HG03196 (cell line): ENCODE measurements at regions not wholly inside any gene's neighbourhood (a gene's known extent, or its start where the extent isn't known, plus 50 kb on each side); places are given as distances from the start of the nearest gene placed in this dataset.

Source experiments
- ATAC-seq: cut with Tn5 transposase; IDR thresholded peaks from one replicate; pipeline ENCODE4 v1.9.1; 2021; ENCODE audit not compliant: unreplicated experiment

DNA sequence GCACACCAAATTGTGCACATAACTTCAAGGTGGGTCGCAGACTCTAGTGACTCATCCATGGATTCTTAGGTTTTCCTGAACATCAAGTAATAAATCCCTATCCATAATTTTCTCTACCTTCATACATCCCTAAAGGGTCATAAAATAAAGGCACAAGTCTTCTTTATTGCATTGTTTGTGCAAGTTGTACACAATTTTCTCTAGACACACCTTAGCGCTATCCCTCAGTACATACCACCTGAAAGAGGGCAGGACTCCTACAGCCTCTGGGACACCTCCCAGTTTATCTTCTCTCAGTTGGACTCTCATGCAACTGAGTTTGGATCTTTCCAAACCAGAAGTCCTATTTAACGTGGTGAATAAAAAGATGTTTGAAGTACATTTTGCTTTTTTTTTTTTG lies 168.5 kb upstream of the BMP4 start:
- no peak for ATAC-seq

DNA sequence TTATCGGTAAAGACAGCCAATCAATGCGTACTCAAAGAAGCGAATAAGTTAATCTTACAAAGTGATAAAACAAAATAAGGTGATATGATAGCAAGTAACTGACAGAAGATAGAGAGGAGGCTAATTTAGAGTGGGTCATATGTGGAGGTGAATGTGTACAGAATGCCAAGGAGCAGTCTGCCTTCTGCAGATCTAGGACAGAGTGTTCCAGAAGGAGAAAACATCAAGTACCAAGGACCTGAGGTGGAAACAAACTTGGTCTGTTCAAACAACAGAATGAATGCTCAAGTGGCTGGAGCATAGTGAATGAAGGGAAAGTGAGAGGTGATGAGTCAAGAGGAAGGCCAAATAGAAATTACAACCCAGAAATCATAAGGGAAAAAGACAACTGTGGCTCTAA lies 170.3 kb upstream of the BMP4 start:
- ATAC-seq = no peak

GRCh38 chr14:54127526-54127925 lies 170.9 kb upstream of the BMP4 start:
- ATAC-seq = no peak

DNA sequence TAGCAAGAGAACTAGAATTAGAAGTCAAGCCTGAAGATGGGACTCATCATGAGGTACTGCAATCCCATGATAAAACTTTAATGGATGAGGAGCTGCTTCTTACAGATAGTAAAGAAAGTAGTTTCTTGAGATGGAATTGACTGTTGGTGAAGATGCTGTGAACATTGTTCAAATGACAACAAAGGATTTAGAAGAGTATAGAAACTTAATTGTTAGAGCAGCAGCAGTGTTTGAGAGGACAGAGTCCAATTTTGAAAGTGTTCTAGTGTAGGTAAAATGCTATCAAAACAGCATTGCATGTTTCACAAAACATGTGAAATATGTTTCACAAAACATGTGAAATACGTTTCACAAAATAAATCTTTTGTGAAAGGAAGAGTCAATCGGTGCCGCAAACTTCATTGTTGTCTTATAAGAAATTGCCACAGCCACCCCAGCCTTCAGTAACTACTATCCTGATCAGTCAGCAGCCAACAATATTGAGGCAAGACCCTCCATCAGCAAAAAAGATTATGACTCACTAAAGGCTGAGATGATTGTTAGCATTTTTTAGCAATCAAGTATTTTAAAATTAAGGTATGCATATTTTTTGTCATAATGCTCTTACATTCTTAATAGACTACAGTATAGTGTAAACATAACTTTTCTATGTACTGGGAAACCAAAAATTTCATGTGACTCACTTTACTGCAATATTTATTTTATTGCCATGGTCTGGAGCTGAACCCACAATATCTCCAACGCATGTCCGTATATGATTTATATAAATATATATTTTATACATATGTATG lies 173.4 kb upstream of the BMP4 start:
- ATAC-seq = no peak

DNA sequence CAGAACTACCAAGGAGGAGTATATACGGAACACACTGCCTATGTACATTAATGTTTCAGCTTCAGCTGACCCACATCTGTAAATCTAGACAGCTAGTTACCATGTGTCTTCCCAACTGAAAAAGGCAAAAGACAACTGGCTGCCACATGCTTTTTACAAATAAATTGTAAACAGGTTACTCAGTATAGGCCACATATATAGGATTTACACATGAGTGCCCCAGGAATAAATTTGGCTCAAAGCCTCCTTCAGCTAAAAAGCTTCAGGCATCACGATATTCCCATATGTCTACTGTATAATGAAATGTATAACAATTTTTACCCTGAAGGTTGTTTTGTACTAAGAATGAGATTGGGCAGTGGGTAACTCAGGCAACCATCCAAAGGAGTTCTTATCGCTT lies 175.9 kb upstream of the BMP4 start:
- ATAC-seq = no peak

GRCh38 chr14:54133896-54134295 lies 177.3 kb upstream of the BMP4 start:
- no peak for ATAC-seq

GRCh38 chr14:54135804-54136280 lies 179.2 kb upstream of the BMP4 start:
- ATAC-seq = no peak

DNA sequence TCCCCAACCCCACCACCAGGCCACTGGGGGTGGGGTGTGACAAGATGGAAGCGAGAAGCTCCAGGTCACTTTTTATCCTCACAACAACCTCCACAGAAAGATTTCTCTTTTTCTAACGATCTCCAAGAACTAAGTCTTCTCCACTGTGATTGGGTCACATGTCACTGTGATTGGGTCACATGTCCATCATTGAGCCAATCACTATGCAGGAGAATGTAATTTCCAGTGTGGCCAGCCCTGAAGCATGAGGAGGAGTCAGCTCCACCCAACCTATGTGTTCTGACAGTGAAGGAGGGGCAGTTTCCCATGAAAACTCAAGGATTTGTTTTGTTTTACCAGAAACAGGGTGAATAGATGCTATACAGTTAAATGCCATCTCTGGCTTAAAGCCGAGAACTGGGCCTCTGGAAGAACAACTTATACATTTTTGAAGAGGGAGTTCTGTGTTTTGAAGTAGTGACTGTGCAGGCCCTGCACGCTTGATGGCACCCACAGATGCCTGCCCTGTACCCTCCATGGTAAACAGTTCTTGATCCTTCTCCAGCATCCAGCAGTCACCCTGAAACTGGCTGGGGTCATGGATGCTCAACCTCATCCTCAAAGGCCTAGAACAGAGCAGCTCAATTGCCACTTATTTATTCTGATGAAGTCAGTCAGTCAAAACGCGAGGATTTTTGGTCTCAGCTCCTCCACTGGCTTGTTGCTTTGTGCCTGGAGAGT lies 180.4 kb upstream of the BMP4 start:
- no peak for ATAC-seq

GRCh38 chr14:54137614-54137961 lies 181.0 kb upstream of the BMP4 start:
- ATAC-seq = no peak

- no peak for ATAC-seq
These were observed 181.4 kb upstream of the BMP4 start for GRCh38 chr14:54138024-54138353.

GRCh38 chr14:54138354-54139038 lies 181.9 kb upstream of the BMP4 start:
- ATAC-seq = no peak

GRCh38 chr14:54140551-54140950 lies 183.9 kb upstream of the BMP4 start:
- no peak for ATAC-seq

DNA sequence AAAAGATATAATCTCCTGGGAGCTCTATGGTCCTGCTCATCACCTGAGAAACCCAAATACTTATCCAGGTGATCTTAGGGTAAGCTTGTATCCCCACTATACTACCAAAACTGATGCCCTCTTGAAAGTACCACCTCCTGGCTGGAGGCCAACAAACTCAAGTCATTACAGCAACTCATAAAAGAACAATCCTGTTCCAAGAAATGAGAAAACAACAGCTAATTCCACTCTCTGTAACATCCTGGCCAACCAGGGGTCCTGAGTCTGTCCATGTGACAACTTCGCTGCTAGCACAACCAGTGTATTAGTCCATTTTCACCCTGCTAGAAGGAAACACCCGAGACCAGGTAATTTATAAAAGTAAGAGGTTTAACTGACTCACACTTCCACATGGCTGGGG lies 190.0 kb upstream of the BMP4 start:
- no peak for ATAC-seq

DNA sequence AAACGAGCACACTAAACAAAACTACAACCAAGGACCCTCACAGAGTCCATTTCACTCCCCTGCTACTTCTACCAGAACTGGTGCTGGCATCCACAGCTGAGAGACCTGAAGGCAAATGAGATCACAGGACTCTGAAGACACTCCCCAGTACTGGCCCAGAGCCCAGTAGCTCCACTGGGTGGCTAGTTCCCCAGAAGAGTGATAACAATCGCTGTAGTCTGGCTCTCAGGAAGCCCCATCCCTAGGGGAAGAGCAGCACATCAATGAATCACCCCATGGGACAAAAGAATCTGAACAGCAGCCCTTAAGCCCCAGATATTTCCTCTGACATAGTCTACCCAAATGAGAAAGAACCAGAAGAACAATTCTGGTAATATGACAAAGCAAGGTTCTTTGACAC lies 190.7 kb upstream of the BMP4 start:
- ATAC-seq = no peak

DNA sequence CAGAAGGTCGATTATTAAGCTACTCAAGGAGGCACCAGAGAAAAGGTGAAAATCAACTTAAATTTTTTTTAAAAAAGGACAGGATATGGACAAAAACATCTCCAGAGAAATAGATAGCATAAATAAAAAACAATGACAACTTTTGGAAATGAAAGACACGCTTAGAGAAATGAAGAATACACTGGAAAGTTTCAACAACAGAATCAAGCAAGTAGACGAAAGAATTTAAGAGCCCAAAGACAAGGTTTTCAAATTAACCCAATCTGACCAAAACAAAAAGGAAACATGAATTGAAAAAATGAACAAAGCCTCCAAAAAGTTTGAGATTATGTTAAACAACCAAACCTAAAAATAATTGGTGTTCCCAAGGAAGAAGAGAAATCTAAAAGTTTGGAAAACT lies 191.1 kb upstream of the BMP4 start:
- ATAC-seq = no peak

- ATAC-seq = no peak
These were observed 191.6 kb upstream of the BMP4 start for GRCh38 chr14:54148251-54148650.

GRCh38 chr14:54152351-54152750 lies 195.7 kb upstream of the BMP4 start:
- no peak for ATAC-seq

- no peak for ATAC-seq
These were observed 209.7 kb upstream of the BMP4 start for GRCh38 chr14:54166049-54166950.

GRCh38 chr14:54168489-54168888 lies 211.9 kb upstream of the BMP4 start:
- no peak for ATAC-seq

DNA sequence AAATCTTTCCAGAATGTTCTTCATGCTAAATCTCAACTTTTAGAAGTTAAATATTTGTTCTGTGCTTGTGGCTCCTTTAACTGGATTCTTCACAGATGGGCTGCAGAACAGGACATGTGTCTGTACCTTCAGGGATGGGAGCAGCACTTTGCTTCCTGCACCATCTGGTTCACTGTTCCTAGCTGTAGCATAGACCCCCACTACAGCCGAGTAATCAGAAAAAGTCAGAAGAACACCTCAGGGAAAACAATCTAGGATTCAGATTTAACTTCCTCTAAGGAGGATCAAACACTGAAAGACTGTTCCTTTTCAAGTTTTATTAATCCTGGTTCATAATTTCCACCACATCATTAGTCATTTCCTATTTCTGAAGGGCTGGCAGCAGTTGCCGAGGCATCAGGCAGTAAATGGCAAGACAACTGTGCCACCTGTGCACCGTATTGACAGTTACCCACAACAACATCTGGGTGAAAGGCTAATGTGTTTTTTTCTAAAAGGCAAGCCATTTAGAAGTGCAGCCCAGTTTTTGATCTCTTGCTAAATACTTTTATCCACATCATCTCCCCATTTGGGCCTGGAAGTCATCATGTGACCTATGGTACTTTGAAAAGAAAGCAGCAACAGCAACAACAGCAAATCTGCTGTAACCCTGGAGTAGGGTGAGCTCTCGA lies 212.8 kb upstream of the BMP4 start:
- no peak for ATAC-seq

- ATAC-seq = no peak
These were observed 213.7 kb upstream of the BMP4 start for GRCh38 chr14:54170301-54170700.
